Endothelial cell of umbilical vein (primary cell): ENCODE measurements at regions not wholly inside any gene's neighbourhood (a gene's known extent, or its start where the extent isn't known, plus 50 kb on each side); places are given as distances from the start of the nearest gene placed in this dataset.

Source experiments
- BruUV-seq: library from RNA; stranded (reverse); fragments of 400-500 nt; replicated peaks from 2 replicates; lab custom pipeline; 2021; lab: Mats Ljungman, UMichigan
- CTCF ChIA-PET: fragments of 300-600, 350-600 bp; sonication (Branson Sonifier 250); formaldehyde crosslinking; loops from one replicate; lab custom pipeline; 2021; ENCODE audit warnings: antibody characterized with exemption, inconsistent platforms; lab: Charles Lee
- POLR2A ChIA-PET: fragments of 300-600, 350-600 bp; sonication (Branson Sonifier 250); formaldehyde crosslinking; loops from one replicate; lab custom pipeline; 2021; ENCODE audit warnings: antibody characterized with exemption, inconsistent platforms; lab: Charles Lee
- DNase-seq: peaks from one replicate; pipeline ENCODE4 v3.0.0-alpha.2; 2011; ENCODE audit warnings: low read depth, low spot score
- FAIRE-seq: peaks from 2 replicates; lab custom pipeline; 2011; peaks lifted over from hg19 to GRCh38; lab: Jason Lieb, UNC
- H2AFZ ChIP-seq: 2 replicates; pipeline ENCODE4 v1.6.0; 2012; ENCODE audit warnings: low read depth, low read length, control low read depth, inconsistent platforms
- H3K27ac ChIP-seq: 2 replicates; pipeline ENCODE4 v1.5.1; 2011; ENCODE audit warnings: low read depth, mild to moderate bottlenecking, control low read depth, low read length, moderate library complexity; ENCODE audit not compliant: insufficient read depth
- H3K27me3 ChIP-seq, 2 experiments: 2 replicates each; pipeline versions ENCODE4 v1.6.0 to v1.6.1; 2011; ENCODE audit warnings: low read length in 2 of 2, mixed read lengths in 1 of 2; ENCODE audit not compliant: control insufficient read depth in 2 of 2, insufficient read depth in 2 of 2
- H3K36me3 ChIP-seq, 2 experiments: 2 replicates in 1 of 2; 3 replicates in 1 of 2; pipeline ENCODE4 v1.5.1; 2011; ENCODE audit warnings: low read length in 2 of 2, mild to moderate bottlenecking in 1 of 2, moderate library complexity in 1 of 2; ENCODE audit not compliant: control insufficient read depth in 2 of 2, insufficient read depth in 2 of 2; ENCODE audit errors: extremely low read depth in 1 of 2
- H3K4me1 ChIP-seq: 3 replicates; pipeline ENCODE4 v1.5.1; 2011; ENCODE audit warnings: mild to moderate bottlenecking, low read length; ENCODE audit not compliant: control insufficient read depth, insufficient read depth; ENCODE audit errors: extremely low read depth
- H3K4me2 ChIP-seq: 2 replicates; pipeline ENCODE4 v1.6.1; 2011; ENCODE audit warnings: low read length, control low read depth, mixed read lengths; ENCODE audit not compliant: insufficient read depth
- H3K4me3 ChIP-seq, 3 experiments: fragments of 200-600 bp in 1 of 3; sonication (generic), shearing (Covaris generic) in 1 of 3; replicated peaks in 1 of 3; 2 replicates each; pipeline ENCODE4 v1.5.1; 2011 to 2016; ENCODE audit warnings: control low read depth in 3 of 3, low read length in 3 of 3, mild to moderate bottlenecking in 2 of 3, inconsistent platforms in 1 of 3, low read depth in 1 of 3, moderate library complexity in 1 of 3; ENCODE audit not compliant: insufficient read depth in 1 of 3
- H3K79me2 ChIP-seq: 2 replicates; pipeline ENCODE4 v1.6.0; 2012; ENCODE audit warnings: low read length, inconsistent platforms; ENCODE audit not compliant: control insufficient read depth, insufficient read depth
- H3K9ac ChIP-seq: replicated peaks from 2 replicates; pipeline ENCODE3; 2011; ENCODE audit warnings: low read length, control low read depth; ENCODE audit not compliant: insufficient read depth; ENCODE audit errors: extremely low read depth
- H3K9me1 ChIP-seq: replicated peaks from 3 replicates; pipeline ENCODE4 v1.6.0; 2011; ENCODE audit warnings: mild to moderate bottlenecking, low read length; ENCODE audit not compliant: control insufficient read depth, insufficient read depth; ENCODE audit errors: extremely low read depth
- H3K9me3 ChIP-seq: replicated peaks from 2 replicates; pipeline ENCODE4 v1.5.1; 2012; ENCODE audit warnings: low read length, inconsistent platforms; ENCODE audit not compliant: control insufficient read depth, insufficient read depth
- H4K20me1 ChIP-seq: replicated peaks from 2 replicates; pipeline ENCODE3; 2011; ENCODE audit warnings: mild to moderate bottlenecking, low read length; ENCODE audit not compliant: control insufficient read depth, insufficient read depth; ENCODE audit errors: extremely low read depth
- EZH2 ChIP-seq: IDR thresholded peaks from 2 replicates; pipeline ENCODE4 v1.6.1; 2012; ENCODE audit warnings: borderline replicate concordance, low read depth, mild to moderate bottlenecking, moderate library complexity, low read length, inconsistent platforms; ENCODE audit not compliant: severe bottlenecking
- FOS ChIP-seq: IDR thresholded peaks from 2 replicates; pipeline ENCODE4 v1.6.1; 2011; ENCODE audit warnings: mild to moderate bottlenecking, low read length, moderate library complexity, borderline replicate concordance; ENCODE audit not compliant: insufficient read depth
- GATA2 ChIP-seq: IDR thresholded peaks from 2 replicates; pipeline ENCODE4 v1.7.0; 2011; ENCODE audit warnings: low read depth, mild to moderate bottlenecking, moderate library complexity, mixed read lengths, low read length; ENCODE audit not compliant: insufficient read length, insufficient read depth
- JUN ChIP-seq: IDR thresholded peaks from 2 replicates; pipeline ENCODE4 v1.6.1; 2011; ENCODE audit warnings: borderline replicate concordance, low read depth; ENCODE audit not compliant: insufficient read length, insufficient read depth
- MYC ChIP-seq: IDR thresholded peaks from one replicate; pipeline ENCODE4 v1.6.1; 2011; ENCODE audit warnings: mild to moderate bottlenecking, low read depth, low read length
- POLR2A ChIP-seq: IDR thresholded peaks from 2 replicates; pipeline ENCODE4 v1.6.1; 2012; ENCODE audit warnings: low read depth, mild to moderate bottlenecking, control low read depth, low read length
- POLR2AphosphoS5 ChIP-seq: IDR thresholded peaks from 2 replicates; pipeline ENCODE4 v1.6.1; 2012; ENCODE audit warnings: low read depth, mild to moderate bottlenecking, control low read depth, low read length, moderate library complexity; ENCODE audit not compliant: insufficient read depth
- dilution Hi-C: fragments of 300-500 bp; cut with MboI; formaldehyde crosslinking; loops from one replicate; pipeline ENCODE4 v1.15.0; 2019; ENCODE audit warnings: low sequenced_read_pairs; ENCODE audit not compliant: extremely low pct_ligation_motif_present
- intact Hi-C: fragments of 100-400 bp; cut with micrococcal nuclease; formaldehyde crosslinking; loops from one replicate; pipeline ENCODE4 v1.10.0; 2022
- TF ChIP-seq, protein P1 (sequence below), 2 donors: IDR thresholded peaks; 1 replicate in 1 of 2; 2 replicates in 1 of 2; pipeline ENCODE4 v1.5.1; 2011; ENCODE audit warnings: low read length in 2 of 2, mild to moderate bottlenecking in 2 of 2, moderate library complexity in 2 of 2, control low read depth in 1 of 2, inconsistent platforms in 1 of 2, low read depth in 1 of 2; ENCODE audit not compliant: insufficient read depth in 1 of 2; ENCODE audit errors: extremely low read depth in 1 of 2
- TF ChIP-seq, protein P2 (sequence below): IDR thresholded peaks from 2 replicates; pipeline ENCODE4 v1.6.1; 2011; ENCODE audit not compliant: insufficient read depth, insufficient read length

DNA sequence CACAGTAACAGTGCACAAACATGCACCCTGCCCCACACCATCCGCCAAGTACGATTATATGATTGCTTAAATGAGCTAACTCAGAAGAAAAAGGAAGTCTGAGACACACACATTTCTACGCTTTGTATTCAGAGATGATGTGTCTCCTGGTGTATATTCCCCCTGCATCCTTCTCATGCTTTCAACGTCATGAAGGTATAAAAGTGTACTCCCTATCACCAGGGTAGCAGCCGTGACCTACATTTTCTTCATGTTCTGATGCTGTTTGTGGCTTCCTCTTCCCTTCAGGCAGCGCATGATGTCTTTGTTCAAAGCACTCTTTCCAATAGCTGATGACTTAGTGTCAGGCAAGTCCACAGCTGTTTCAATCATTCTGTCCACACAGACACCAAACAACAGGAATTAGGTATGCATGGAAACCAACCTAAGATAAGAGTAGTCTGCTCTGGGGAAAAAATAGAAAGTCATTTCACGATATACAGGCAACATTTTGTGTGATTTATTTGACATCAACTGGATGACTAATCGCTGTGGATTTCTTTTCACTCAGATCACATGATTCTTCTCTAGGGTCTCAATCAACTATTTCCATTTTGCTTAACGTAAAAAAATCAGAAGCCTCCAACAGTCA, 269.4 kb upstream of the PTGER4 start:
- Histone ChIP-seq H3K9me1 (no peaks in the 10 kb centered on the region), H3K9ac (peak overlapping the region; percentile 49), H3K79me2 (no peaks in the 10 kb centered on the region), H3K4me2 (peak overlapping the region; percentile 72), H3K4me1 (peaks cover 24% of the 10 kb centered on the region), H3K9me3 (no peaks in the 10 kb centered on the region), H3K27me3 (no peaks in the 10 kb centered on the region), H3K36me3 (no peaks in the 10 kb centered on the region), H4K20me1 (no peaks in the 10 kb centered on the region), H2AFZ (peak overlapping the region; percentile 80), H3K27ac (peak overlapping the region; percentile 81), H3K4me3 (peak overlapping the region in 1 of 3 experiments; percentile 24)
- ChIA-PET POLR2A (interaction anchor here (0.8 to 1.6 kb wide), 2 partner anchors 18 to 269 kb away, joined by 3 read pairs; partner anchors contain the start of gene PTGER4), CTCF (interaction anchor here (1.0 to 2.6 kb wide), 8 partner anchors 11 to 461 kb away, joined by 3 to 11 read pairs (median 4); no protein-coding TSS in a partner anchor)
- FAIRE-seq (peak; percentile 95), DNase-seq (peak; percentile 97)
- dilution Hi-C loops, result no loop called here
- intact Hi-C loops, result loop anchor here (1.0 to 10.0 kb wide), 9 partner anchors 20 to 696 kb away; partner anchors contain the start of gene PTGER4
- BruUV-seq, result TSS peak; percentile 75
- peak; percentile 42 for TF ChIP-seq POLR2AphosphoS5
- TF ChIP-seq GATA2, result peak; percentile 35
- TF ChIP-seq JUN, result peak; percentile 53
- peak; percentile 68 for TF ChIP-seq FOS
- TF ChIP-seq, protein P1, sequence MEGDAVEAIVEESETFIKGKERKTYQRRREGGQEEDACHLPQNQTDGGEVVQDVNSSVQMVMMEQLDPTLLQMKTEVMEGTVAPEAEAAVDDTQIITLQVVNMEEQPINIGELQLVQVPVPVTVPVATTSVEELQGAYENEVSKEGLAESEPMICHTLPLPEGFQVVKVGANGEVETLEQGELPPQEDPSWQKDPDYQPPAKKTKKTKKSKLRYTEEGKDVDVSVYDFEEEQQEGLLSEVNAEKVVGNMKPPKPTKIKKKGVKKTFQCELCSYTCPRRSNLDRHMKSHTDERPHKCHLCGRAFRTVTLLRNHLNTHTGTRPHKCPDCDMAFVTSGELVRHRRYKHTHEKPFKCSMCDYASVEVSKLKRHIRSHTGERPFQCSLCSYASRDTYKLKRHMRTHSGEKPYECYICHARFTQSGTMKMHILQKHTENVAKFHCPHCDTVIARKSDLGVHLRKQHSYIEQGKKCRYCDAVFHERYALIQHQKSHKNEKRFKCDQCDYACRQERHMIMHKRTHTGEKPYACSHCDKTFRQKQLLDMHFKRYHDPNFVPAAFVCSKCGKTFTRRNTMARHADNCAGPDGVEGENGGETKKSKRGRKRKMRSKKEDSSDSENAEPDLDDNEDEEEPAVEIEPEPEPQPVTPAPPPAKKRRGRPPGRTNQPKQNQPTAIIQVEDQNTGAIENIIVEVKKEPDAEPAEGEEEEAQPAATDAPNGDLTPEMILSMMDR (IDR thresholded peaks at IDR 0.05; ENCODE audit: extremely low read depth in 1 of 2, insufficient read depth in 1 of 2, low read depth in 1 of 2, low read length in 2 of 2), result no peak
- TF ChIP-seq, protein P2, sequence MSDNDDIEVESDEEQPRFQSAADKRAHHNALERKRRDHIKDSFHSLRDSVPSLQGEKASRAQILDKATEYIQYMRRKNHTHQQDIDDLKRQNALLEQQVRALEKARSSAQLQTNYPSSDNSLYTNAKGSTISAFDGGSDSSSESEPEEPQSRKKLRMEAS, result no peak
- TF ChIP-seq POLR2A, result peak; percentile 13
- TF ChIP-seq EZH2, result no peak
- TF ChIP-seq MYC, result no peak
